Chondrocyte (in vitro differentiated cells): ENCODE measurements at regions not wholly inside any gene's neighbourhood (a gene's known extent, or its start where the extent isn't known, plus 50 kb on each side); places are given as distances from the start of the nearest gene placed in this dataset.

Source experiments
- DNase-seq: peaks from one replicate; pipeline ENCODE4 v3.0.0; 2021; ENCODE audit warnings: mixed read lengths, low spot score
- H3K27ac Mint-ChIP-seq: one replicate; pipeline ENCODE4 v1.8.0; 2021; ENCODE audit warnings: mild to moderate bottlenecking, moderate library complexity, mixed read lengths; ENCODE audit not compliant: unreplicated experiment
- H3K27me3 Mint-ChIP-seq: 2 replicates; pipeline ENCODE4 v1.8.0; 2021; ENCODE audit warnings: low read depth, mixed read lengths
- H3K36me3 Mint-ChIP-seq: 2 replicates; pipeline ENCODE4 v1.8.0; 2021; ENCODE audit warnings: low read depth, mixed read lengths
- H3K4me1 Mint-ChIP-seq: 2 replicates; pipeline ENCODE4 v1.8.0; 2021; ENCODE audit warnings: low read depth, mild to moderate bottlenecking, mixed read lengths
- H3K4me3 Mint-ChIP-seq: one replicate; pipeline ENCODE4 v1.8.0; 2021; ENCODE audit warnings: mild to moderate bottlenecking, moderate library complexity, mixed read lengths; ENCODE audit not compliant: unreplicated experiment
- H3K9me3 Mint-ChIP-seq: 2 replicates; pipeline ENCODE4 v1.8.0; 2021; ENCODE audit warnings: low read depth, mixed read lengths
- CTCF ChIP-seq: fragments of 200-600 bp; sonication (generic); IDR thresholded peaks from 2 replicates; pipeline ENCODE4 v1.5.0; 2021; ENCODE audit warnings: antibody characterized with exemption, mild to moderate bottlenecking, moderate library complexity

- Mint-ChIP-seq H3K27ac (no peak overlapping the region), H3K4me3 (no peak overlapping the region), H3K4me1 (no peaks in the 10 kb centered on the region), H3K36me3 (no peaks in the 10 kb centered on the region), H3K27me3 (peaks cover 28% of the 10 kb centered on the region), H3K9me3 (no peaks in the 10 kb centered on the region)
- DNase-seq = no peak
- peak; percentile 76 for TF ChIP-seq CTCF
Observed at GRCh38 chr16:63720848-63721247, 1401.0 kb downstream of the CDH11 start.

GRCh38 chr16:63719926-63720325 is 1401.9 kb downstream of the CDH11 start:
- peaks cover 25% of the 10 kb centered on the region for H3K27me3 Mint-ChIP-seq
- no peaks in the 10 kb centered on the region for H3K9me3 Mint-ChIP-seq
- TF ChIP-seq CTCF = no peak

GRCh38 chr16:63717806-63718205 is 1404.1 kb downstream of the CDH11 start:
- Mint-ChIP-seq H3K27ac (no peak overlapping the region), H3K9me3 (no peaks in the 10 kb centered on the region), H3K27me3 (peaks cover 22% of the 10 kb centered on the region), H3K36me3 (no peaks in the 10 kb centered on the region), H3K4me3 (no peak overlapping the region), H3K4me1 (no peaks in the 10 kb centered on the region)
- TF ChIP-seq CTCF = no peak
- DNase-seq = no peak

More at GRCh38 chr16:63719926-63720325, 1401.9 kb downstream of the CDH11 start:
- Mint-ChIP-seq H3K4me1 (no peaks in the 10 kb centered on the region), H3K4me3 (no peak overlapping the region), H3K36me3 (no peaks in the 10 kb centered on the region), H3K27ac (no peak overlapping the region)
- no peak for DNase-seq

- Mint-ChIP-seq H3K9me3 (no peaks in the 10 kb centered on the region), H3K4me1 (no peaks in the 10 kb centered on the region), H3K27ac (no peak overlapping the region), H3K36me3 (no peaks in the 10 kb centered on the region), H3K4me3 (no peak overlapping the region), H3K27me3 (peaks cover 18% of the 10 kb centered on the region)
- no peak for TF ChIP-seq CTCF
- DNase-seq = no peak
Observed at GRCh38 chr16:63714876-63715275, 1407.0 kb downstream of the CDH11 start.

- Mint-ChIP-seq H3K27ac (no peak overlapping the region), H3K4me3 (no peak overlapping the region), H3K27me3 (peaks cover 19% of the 10 kb centered on the region), H3K9me3 (no peaks in the 10 kb centered on the region), H3K4me1 (no peaks in the 10 kb centered on the region), H3K36me3 (no peaks in the 10 kb centered on the region)
- DNase-seq = no peak
- no peak for TF ChIP-seq CTCF
Observed at GRCh38 chr16:63712725-63713124, 1409.1 kb downstream of the CDH11 start.
